T-cell (primary cell): ENCODE measurements at regions not wholly inside any gene's neighbourhood (a gene's known extent, or its start where the extent isn't known, plus 50 kb on each side); places are given as distances from the start of the nearest gene placed in this dataset.

ENCODE experiments used
- ATAC-seq, 4 experiments: fragments of 200-7000 bp in 3 of 4; fragments of 150-1000 bp in 1 of 4; cut with Tn5 transposase; replicated peaks in 1 of 4; 1 replicate in 3 of 4; 2 replicates in 1 of 4; pipeline ENCODE4 v1.10.0; 2021; ENCODE audit warnings: moderate library complexity in 3 of 4, mild to moderate bottlenecking in 2 of 4, moderate number of reproducible peaks in 1 of 4
- CTCF ChIA-PET, 2 donors: fragments of 300-600 bp; sonication (Branson Sonifier 250); formaldehyde crosslinking; loops; one replicate each; lab custom pipeline; 2022; ENCODE audit warnings: antibody characterized with exemption in 2 of 2; lab: Charles Lee
- POLR2A ChIA-PET, 2 donors: fragments of 300-600 bp; sonication (Branson Sonifier 250); formaldehyde crosslinking; loops; one replicate each; lab custom pipeline; 2022; ENCODE audit warnings: antibody characterized with exemption in 2 of 2; lab: Charles Lee
- DNase-seq, 35 experiments: peaks; one replicate each; pipeline versions ENCODE4 v3.0.0 to v3.0.0-alpha.2; 2013 to 2023
- H3K27ac ChIP-seq: one replicate; pipeline ENCODE4 v1.5.1; 2013; ENCODE audit warnings: low read length
- H3K27me3 ChIP-seq, 2 experiments: replicated peaks in 1 of 2; 1 replicate in 1 of 2; 2 replicates in 1 of 2; pipeline versions ENCODE4 v1.6.1 to v1.7.0; 2013; ENCODE audit warnings: low read length in 1 of 2, mixed read lengths in 1 of 2; ENCODE audit not compliant: control insufficient read depth in 2 of 2, insufficient read depth in 2 of 2; ENCODE audit errors: extremely low read depth in 1 of 2
- H3K36me3 ChIP-seq, 2 donors: 1 replicate in 1 of 2; 2 replicates in 1 of 2; pipeline versions ENCODE4 v1.6.1 to v1.7.0; 2013; ENCODE audit warnings: low read length in 1 of 2; ENCODE audit not compliant: control insufficient read depth in 2 of 2, insufficient read depth in 1 of 2; ENCODE audit errors: extremely low read depth in 1 of 2
- H3K4me1 ChIP-seq, 2 experiments: 1 replicate in 1 of 2; 2 replicates in 1 of 2; pipeline versions ENCODE4 v1.6.1 to v1.7.0; 2013; ENCODE audit warnings: low read length in 2 of 2, mixed read lengths in 1 of 2; ENCODE audit not compliant: insufficient read depth in 2 of 2, control insufficient read depth in 1 of 2; ENCODE audit errors: extremely low read depth in 1 of 2
- H3K4me3 ChIP-seq, 2 donors: 1 replicate in 1 of 2; 2 replicates in 1 of 2; pipeline versions ENCODE4 v1.5.1 to v1.7.0; 2013; ENCODE audit warnings: mild to moderate bottlenecking in 2 of 2, low read length in 1 of 2, moderate library complexity in 1 of 2; ENCODE audit not compliant: control insufficient read depth in 1 of 2; ENCODE audit errors: extremely low read depth in 1 of 2
- H3K9me3 ChIP-seq: 2 replicates; pipeline ENCODE4 v1.7.0; 2013
- H3K27ac Mint-ChIP-seq, 2 donors: one replicate each; pipeline ENCODE4 v1.8.0; 2020 to 2021; ENCODE audit warnings: mild to moderate bottlenecking in 2 of 2, mixed read lengths in 2 of 2
- H3K27me3 Mint-ChIP-seq, 2 donors: one replicate each; pipeline ENCODE4 v1.8.0; 2021 to 2022; ENCODE audit warnings: mixed read lengths in 2 of 2
- H3K36me3 Mint-ChIP-seq: one replicate; pipeline ENCODE4 v1.8.0; 2021; ENCODE audit warnings: mixed read lengths
- H3K4me1 Mint-ChIP-seq, 3 donors: one replicate each; pipeline ENCODE4 v1.8.0; 2020 to 2022; ENCODE audit warnings: mixed read lengths in 3 of 3, mild to moderate bottlenecking in 1 of 3
- H3K4me3 Mint-ChIP-seq, 3 donors: one replicate each; pipeline ENCODE4 v1.8.0; 2020 to 2022; ENCODE audit warnings: mild to moderate bottlenecking in 3 of 3, mixed read lengths in 3 of 3, moderate library complexity in 3 of 3
- H3K9me3 Mint-ChIP-seq, 3 donors: one replicate each; pipeline ENCODE4 v1.8.0; 2020 to 2022; ENCODE audit warnings: mixed read lengths in 3 of 3
- WGBS: methylation state at CpG from one replicate; pipeline ENCODE4 v1.1.5; 2013; ENCODE audit warnings: missing lambda C conversion rate; ENCODE audit not compliant: insufficient coverage; 5-methylcytosine and 5-hydroxymethylcytosine counted together

GRCh38 chr2:177031438-177032180, 181.0 kb upstream of the HNRNPA3 start:
- Histone ChIP-seq H3K27ac (no peak overlapping the region), H3K27me3 (no peaks in the 10 kb centered on the region), H3K36me3 (no peaks in the 10 kb centered on the region), H3K4me1 (no peaks in the 10 kb centered on the region), H3K4me3 (no peak overlapping the region), H3K9me3 (no peaks in the 10 kb centered on the region)
- Mint-ChIP-seq H3K9me3 (peaks cover 0 to 4% (median 0%) of the 10 kb centered on the region in 3 donors), H3K27me3 (peaks cover 6 to 9% of the 10 kb centered on the region in 2 donors), H3K27ac (no peak overlapping the region), H3K4me3 (no peak overlapping the region), H3K36me3 (no peaks in the 10 kb centered on the region), H3K4me1 (no peaks in the 10 kb centered on the region)
- DNase-seq (no peak), ATAC-seq (no peak)
- ChIA-PET CTCF (no interaction called here), POLR2A (no interaction called here)
- WGBS = 40% methylated on average over 1 of the region's 3 CpGs

- H3K27me3 Mint-ChIP-seq = peaks cover 14 to 29% of the 10 kb centered on the region in 2 donors
- H3K4me1 ChIP-seq = no peaks in the 10 kb centered on the region
- ChIA-PET POLR2A (no interaction called here), CTCF (no interaction called here)
- no peaks in the 10 kb centered on the region for H3K36me3 ChIP-seq
- ATAC-seq (no peak), DNase-seq (no peak)
- H3K27ac ChIP-seq = no peak overlapping the region
- peaks cover 0 to 4% (median 0%) of the 10 kb centered on the region in 3 donors for H3K9me3 Mint-ChIP-seq
- H3K36me3 Mint-ChIP-seq = no peaks in the 10 kb centered on the region
- H3K4me1 Mint-ChIP-seq = no peaks in the 10 kb centered on the region
- no CpG with 5 or more reads among the region's 3 CpGs for WGBS
- H3K27me3 ChIP-seq = no peaks in the 10 kb centered on the region
- H3K27ac Mint-ChIP-seq = no peak overlapping the region
- no peaks in the 10 kb centered on the region for H3K9me3 ChIP-seq
- H3K4me3 ChIP-seq = no peak overlapping the region
- no peak overlapping the region for H3K4me3 Mint-ChIP-seq
Observed at GRCh38 chr2:177036747-177037146, 175.8 kb upstream of the HNRNPA3 start.

DNA sequence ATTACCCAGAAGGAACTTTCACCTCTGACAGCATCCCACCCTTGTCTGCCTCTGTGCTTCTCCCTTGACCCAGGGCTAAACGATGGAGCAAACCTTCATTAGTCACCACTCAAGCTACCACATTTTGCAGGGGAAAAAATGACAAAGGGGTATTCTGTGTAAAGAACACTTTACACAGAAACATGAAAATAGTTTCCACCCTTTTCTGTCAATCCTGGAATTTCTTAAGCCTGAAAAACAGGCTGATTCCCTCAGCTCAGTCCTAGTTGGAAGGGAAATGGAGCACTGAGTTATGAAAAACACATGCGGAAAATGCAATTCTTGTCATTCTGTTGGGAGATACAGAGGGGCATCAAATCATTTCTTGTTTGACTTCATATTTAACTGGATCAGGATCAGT, 175.0 kb upstream of the HNRNPA3 start:
- no peaks in the 10 kb centered on the region for H3K4me1 Mint-ChIP-seq
- H3K4me3 Mint-ChIP-seq = no peak overlapping the region
- no peak overlapping the region for H3K27ac Mint-ChIP-seq
- no peak overlapping the region for H3K27ac ChIP-seq
- ChIA-PET CTCF (no interaction called here), POLR2A (interaction anchor here in 1 of 2 donors (0.5 kb wide), 1 partner anchor 9 kb away, joined by 3 read pairs; no protein-coding TSS in a partner anchor)
- H3K36me3 ChIP-seq = no peaks in the 10 kb centered on the region
- H3K27me3 Mint-ChIP-seq = peaks cover 14 to 25% of the 10 kb centered on the region in 2 donors
- H3K9me3 ChIP-seq = no peaks in the 10 kb centered on the region
- peaks cover 0 to 4% (median 0%) of the 10 kb centered on the region in 3 donors for H3K9me3 Mint-ChIP-seq
- ATAC-seq = no peak
- H3K27me3 ChIP-seq = no peaks in the 10 kb centered on the region
- H3K4me3 ChIP-seq = no peak overlapping the region
- 86% methylated on average over 1 of the region's 2 CpGs for WGBS
- no peak for DNase-seq
- H3K36me3 Mint-ChIP-seq = no peaks in the 10 kb centered on the region
- H3K4me1 ChIP-seq = no peaks in the 10 kb centered on the region

GRCh38 chr2:177038787-177039484, 173.7 kb upstream of the HNRNPA3 start:
- Mint-ChIP-seq H3K27me3 (peaks cover 9 to 24% of the 10 kb centered on the region in 2 donors), H3K4me3 (no peak overlapping the region), H3K27ac (no peak overlapping the region), H3K36me3 (no peaks in the 10 kb centered on the region), H3K9me3 (peaks cover 0 to 4% (median 0%) of the 10 kb centered on the region in 3 donors), H3K4me1 (no peaks in the 10 kb centered on the region)
- POLR2A ChIA-PET = no interaction called here
- Histone ChIP-seq H3K9me3 (no peaks in the 10 kb centered on the region), H3K27me3 (no peaks in the 10 kb centered on the region), H3K4me1 (no peaks in the 10 kb centered on the region), H3K36me3 (no peaks in the 10 kb centered on the region), H3K27ac (no peak overlapping the region), H3K4me3 (no peak overlapping the region)
- 50% methylated on average over 1 of the region's 14 CpGs for WGBS
- CTCF ChIA-PET = no interaction called here
- ATAC-seq = no peak
- DNase-seq = no peak

GRCh38 chr2:177042311-177042710, 170.3 kb upstream of the HNRNPA3 start:
- no CpG with 5 or more reads among the region's 3 CpGs for WGBS
- CTCF ChIA-PET = no interaction called here
- no peak overlapping the region for H3K27ac Mint-ChIP-seq

DNA sequence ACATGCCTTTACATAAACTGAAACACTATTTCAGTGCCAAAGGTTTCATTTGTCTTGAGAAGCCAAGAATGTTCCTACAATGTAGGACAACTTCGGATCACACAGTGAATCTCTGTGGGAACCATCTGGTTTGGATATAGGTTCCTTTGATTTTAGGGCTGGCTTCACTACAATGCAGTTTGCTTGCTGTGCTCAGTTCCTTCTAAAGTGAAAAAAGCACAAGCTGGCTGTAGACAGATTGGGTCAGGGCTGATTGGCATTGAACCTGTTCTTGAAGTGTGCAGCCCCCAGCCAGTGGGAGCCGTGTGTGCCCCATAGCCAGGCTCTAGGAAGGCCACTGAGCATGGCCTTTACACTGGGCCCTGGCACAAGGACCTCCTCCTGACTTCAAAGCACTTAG, 167.9 kb upstream of the HNRNPA3 start:
- no peaks in the 10 kb centered on the region for H3K9me3 ChIP-seq
- H3K4me3 ChIP-seq = no peak overlapping the region
- Mint-ChIP-seq H3K36me3 (no peaks in the 10 kb centered on the region), H3K27me3 (peaks cover 7% of the 10 kb centered on the region in 2 donors), H3K4me1 (no peaks in the 10 kb centered on the region), H3K4me3 (no peak overlapping the region), H3K27ac (no peak overlapping the region), H3K9me3 (peaks cover 0 to 4% (median 2%) of the 10 kb centered on the region in 3 donors)
- DNase-seq = no peak
- ChIA-PET POLR2A (interaction anchor here in 1 of 2 donors (0.5 to 0.6 kb wide), 2 partner anchors 9 to 1621 kb away, joined by 3 read pairs; no protein-coding TSS in a partner anchor), CTCF (interaction anchor here in 1 of 2 donors (0.6 kb wide), 1 partner anchor 388 kb away, joined by 3 read pairs; no protein-coding TSS in a partner anchor)
- no peaks in the 10 kb centered on the region for H3K27me3 ChIP-seq
- no peaks in the 10 kb centered on the region for H3K36me3 ChIP-seq
- 54% methylated on average over 2 of the region's 2 CpGs for WGBS
- H3K27ac ChIP-seq = no peak overlapping the region
- ATAC-seq = no peak
- H3K4me1 ChIP-seq = no peaks in the 10 kb centered on the region

More at GRCh38 chr2:177042311-177042710, 170.3 kb upstream of the HNRNPA3 start:
- Mint-ChIP-seq H3K9me3 (no peaks in the 10 kb centered on the region), H3K36me3 (no peaks in the 10 kb centered on the region), H3K4me3 (no peak overlapping the region), H3K4me1 (no peaks in the 10 kb centered on the region), H3K27me3 (peaks cover 6 to 19% of the 10 kb centered on the region in 2 donors)
- no peak for DNase-seq
- H3K27ac ChIP-seq = no peak overlapping the region
- no peaks in the 10 kb centered on the region for H3K36me3 ChIP-seq
- POLR2A ChIA-PET = no interaction called here
- H3K27me3 ChIP-seq = no peaks in the 10 kb centered on the region
- H3K9me3 ChIP-seq = no peaks in the 10 kb centered on the region
- H3K4me3 ChIP-seq = no peak overlapping the region
- no peaks in the 10 kb centered on the region for H3K4me1 ChIP-seq
- ATAC-seq = no peak
